Spleen (tissue), 7 donors: ENCODE measurements at regions not wholly inside any gene's neighbourhood (a gene's known extent, or its start where the extent isn't known, plus 50 kb on each side); places are given as distances from the start of the nearest gene placed in this dataset.

ENCODE experiments used
- CTCF ChIP-seq, 11 experiments: fragments of 200-600 bp in 7 of 11; fragments of 450-650 bp in 4 of 11; sonication (generic) in 4 of 11; IDR thresholded peaks in 8 of 11; conservative IDR thresholded peaks in 3 of 11; 1 replicate in 7 of 11; 2 replicates in 4 of 11; pipeline versions ENCODE4 v1.4.0 to v1.8.0; 2016 to 2021; ENCODE audit warnings: antibody characterized with exemption in 11 of 11, inconsistent platforms in 4 of 11, mild to moderate bottlenecking in 1 of 11
- POLR2A ChIP-seq, 3 donors: fragments of 450-650 bp; IDR thresholded peaks; one replicate each; pipeline ENCODE4 v1.5.1; 2017; ENCODE audit warnings: antibody characterized with exemption in 3 of 3, mild to moderate bottlenecking in 1 of 3
- donor health status: DM: no; HTN: no; CAD: no; lungs with moderate emphysema.
- donor health status: DM: no; HTN: no; CAD: no.
- donor health status: DM: no; HTN: no; CAD: no.

- TF ChIP-seq CTCF (IDR thresholded peaks at IDR 0.05 in 8 of 11, conservative IDR thresholded peaks at IDR 0.05 in 3 of 11) (no peak), POLR2A (IDR thresholded peaks at IDR 0.05) (no peak)
These were observed 52.4 kb upstream of the TNS3 start for GRCh38 chr7:47634273-47634672.
